COLO668 (cell line): ENCODE measurements at regions not wholly inside any gene's neighbourhood (a gene's known extent, or its start where the extent isn't known, plus 50 kb on each side); places are given as distances from the start of the nearest gene placed in this dataset.

Experiments
- DNase-seq: peaks from one replicate; lab custom pipeline; 2025; ENCODE audit not compliant: unreplicated experiment; lab: John Stamatoyannopoulos, UW

- no peak for DNase-seq
Observed at GRCh38 chr19:31969016-31969415, 376.4 kb upstream of the ZNF507 start.

GRCh38 chr19:31970027-31970461 is 375.4 kb upstream of the ZNF507 start:
- DNase-seq: no peak

GRCh38 chr19:31974290-31974689 is 371.1 kb upstream of the ZNF507 start:
- DNase-seq: no peak

GRCh38 chr19:31974941-31975340 is 370.5 kb upstream of the ZNF507 start:
- DNase-seq: no peak

DNA sequence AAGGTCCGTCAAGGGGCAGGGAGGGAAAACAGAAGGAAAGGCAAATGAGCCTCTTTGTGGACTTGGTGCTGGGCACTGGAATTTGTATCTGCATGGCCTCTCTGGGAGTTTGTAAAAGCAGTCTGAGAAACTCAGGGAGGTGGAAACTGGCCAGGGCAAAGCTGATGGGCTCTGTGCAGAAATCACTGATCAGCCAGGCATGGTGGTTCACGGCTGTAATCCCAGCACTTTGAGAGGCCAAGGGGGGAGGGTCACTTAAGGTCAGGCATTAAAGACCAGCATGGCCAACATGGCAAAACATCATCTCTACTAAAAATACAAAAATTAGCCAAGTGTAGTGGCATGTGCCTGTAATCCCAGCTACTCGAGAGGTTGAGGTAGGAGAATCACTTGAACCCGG is 369.9 kb upstream of the ZNF507 start:
- no peak for DNase-seq

DNA sequence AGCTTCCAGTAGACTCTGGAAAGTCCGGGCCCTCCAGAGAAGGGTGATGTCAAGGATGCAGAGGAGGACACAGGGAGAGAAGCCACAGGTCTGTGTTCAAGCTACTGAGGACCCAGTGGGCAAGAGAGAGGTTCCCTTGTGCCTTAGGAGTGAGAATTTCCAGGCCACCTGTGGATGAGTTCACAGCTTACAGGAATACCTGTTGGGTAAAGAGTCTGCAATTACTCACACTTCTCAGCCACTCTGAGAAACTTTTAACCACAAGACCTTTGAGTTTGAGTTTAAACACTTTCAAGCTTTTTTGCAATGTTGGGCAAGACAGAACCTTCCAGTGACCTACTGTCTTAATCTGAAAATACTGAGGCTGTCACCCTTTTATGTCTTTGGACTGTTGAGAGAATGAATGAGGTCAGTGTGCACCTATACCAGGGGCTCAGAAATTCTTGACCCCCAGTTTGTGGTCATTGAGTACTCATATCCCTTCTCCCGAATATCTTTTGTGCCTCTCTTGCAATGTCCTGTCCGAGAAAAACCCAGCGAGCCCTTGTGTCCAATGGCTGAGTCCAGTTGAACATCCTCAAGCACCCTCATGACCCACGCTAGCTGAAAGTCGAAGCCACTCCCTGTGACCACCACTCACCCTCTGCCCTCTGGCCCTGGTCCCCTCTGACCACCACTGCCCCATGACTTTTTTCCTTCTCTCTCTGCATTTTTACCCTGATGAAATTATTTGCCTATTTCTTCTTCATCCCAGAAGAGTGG is 368.5 kb upstream of the ZNF507 start:
- no peak for DNase-seq

GRCh38 chr19:31979362-31979761 is 366.0 kb upstream of the ZNF507 start:
- DNase-seq: no peak

- no peak for DNase-seq
Observed at GRCh38 chr19:31979949-31980670, 365.3 kb upstream of the ZNF507 start.

DNA sequence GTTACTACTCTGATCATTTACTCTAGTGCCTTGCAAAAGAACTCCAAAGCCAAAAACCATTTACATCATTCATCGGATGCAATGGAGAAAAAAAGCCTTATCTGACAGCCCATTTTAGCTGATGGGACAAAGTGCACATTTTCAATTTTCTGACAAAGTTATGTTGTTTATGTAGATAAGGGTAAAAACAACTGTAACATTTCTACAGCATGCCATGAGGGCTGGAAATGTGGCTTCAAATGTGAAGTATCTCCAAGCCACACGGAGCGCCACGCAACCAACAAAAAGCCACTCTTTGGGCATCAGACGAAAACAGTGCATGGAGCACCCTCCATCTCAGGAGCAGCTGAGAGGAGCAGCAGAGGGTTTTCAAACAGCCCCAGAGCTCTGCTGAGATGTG is 364.6 kb upstream of the ZNF507 start:
- DNase-seq: no peak

GRCh38 chr19:31981545-31981944 is 363.9 kb upstream of the ZNF507 start:
- DNase-seq: no peak

DNA sequence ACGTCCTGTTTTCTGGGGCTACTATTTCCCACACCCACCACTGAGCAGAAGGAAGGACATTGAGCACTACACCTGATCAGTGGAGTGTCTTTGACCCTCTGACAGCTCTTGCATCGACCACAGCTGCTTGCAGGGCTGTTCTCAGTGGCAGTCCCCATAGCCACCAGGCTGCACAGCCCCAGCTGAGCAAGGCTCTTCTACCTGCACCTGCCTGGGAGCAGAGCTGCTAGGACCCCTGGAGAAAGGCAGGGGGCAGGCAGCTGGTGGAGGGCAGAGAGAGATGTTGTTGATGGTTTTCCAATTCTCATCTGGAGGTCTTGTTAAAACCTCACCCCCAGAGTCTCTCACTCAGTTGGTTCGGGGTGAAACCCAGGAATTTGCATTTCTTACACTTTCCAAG is 361.8 kb upstream of the ZNF507 start:
- DNase-seq: no peak

- DNase-seq: no peak
Observed at GRCh38 chr19:31985001-31985605, 360.3 kb upstream of the ZNF507 start.

GRCh38 chr19:31986951-31987350 is 358.5 kb upstream of the ZNF507 start:
- no peak for DNase-seq

DNA sequence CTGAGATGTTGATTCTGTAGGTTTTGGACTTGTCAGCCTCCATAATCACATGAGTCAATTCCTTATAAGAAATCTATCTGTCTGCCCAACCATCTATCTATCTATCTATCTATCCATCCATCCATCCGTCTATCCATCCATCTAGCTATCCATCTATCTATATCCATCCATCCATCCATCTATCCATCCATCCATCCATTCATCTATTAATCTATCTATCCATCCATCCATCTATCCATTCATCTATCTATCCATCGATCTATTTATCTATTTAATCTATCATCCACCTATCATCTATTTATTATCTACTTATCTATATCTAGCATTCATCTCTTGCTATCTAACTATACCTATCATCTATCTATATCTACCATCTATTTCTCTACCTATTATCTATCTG is 357.2 kb upstream of the ZNF507 start:
- DNase-seq: no peak

- DNase-seq: no peak
Observed at GRCh38 chr19:31991984-31992655, 353.3 kb upstream of the ZNF507 start.

GRCh38 chr19:31992750-31993149 is 352.7 kb upstream of the ZNF507 start:
- DNase-seq: no peak

GRCh38 chr19:31995546-31995945 is 349.9 kb upstream of the ZNF507 start:
- DNase-seq: no peak

DNA sequence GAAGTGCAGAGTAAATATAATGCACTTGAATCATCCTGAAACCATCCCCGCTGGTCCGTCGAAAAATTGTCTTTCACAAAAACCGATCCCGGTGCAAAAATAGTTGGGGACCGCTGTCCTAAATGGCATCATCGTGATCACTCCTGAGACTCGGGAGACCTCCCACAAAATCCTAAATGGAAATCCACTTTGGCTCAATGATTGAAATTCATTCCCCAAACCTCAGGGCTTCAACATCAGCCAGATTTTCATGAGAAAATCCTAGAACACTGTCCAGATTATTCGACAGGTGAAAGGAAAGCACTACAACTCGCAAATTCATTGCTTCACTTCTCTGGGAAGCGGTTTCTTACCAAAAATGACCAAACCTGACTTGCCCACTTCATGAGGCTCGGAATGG is 335.3 kb upstream of the ZNF507 start:
- no peak for DNase-seq

GRCh38 chr19:32012206-32012605 is 333.2 kb upstream of the ZNF507 start:
- DNase-seq: no peak

DNA sequence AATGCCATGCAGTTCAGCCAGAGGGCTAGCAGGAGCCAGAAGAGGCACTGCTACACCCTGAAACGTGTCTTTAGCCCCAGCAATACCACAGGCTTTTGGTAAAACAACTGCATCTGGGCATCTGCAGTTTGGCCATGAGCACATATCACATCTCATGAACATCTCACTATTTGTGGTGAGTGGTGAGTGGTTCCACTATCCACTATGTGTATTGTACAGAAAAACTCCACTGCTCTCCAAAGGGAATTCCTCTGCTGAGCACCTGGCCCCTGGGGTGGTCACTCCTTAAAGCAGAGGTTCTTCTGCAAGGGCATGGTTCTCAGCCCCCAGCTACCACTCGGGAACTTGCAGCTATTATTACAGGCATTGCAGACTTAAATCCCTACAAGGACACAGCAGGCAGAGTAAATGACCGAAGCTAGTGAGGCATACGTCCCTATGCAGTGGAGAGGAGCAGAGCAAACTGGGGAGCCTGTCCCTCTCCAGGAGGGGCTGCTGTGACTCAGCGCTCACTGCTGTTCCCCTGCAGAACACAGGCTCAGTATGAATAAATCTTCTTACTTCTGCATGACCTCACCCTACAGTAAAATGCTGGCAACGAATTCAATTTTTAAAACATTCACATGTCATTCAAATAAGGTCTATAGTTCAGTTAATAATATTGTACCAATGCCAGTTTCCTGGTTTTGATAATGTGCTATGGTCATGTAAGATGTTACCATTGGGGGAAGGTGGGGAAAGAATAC is 332.4 kb upstream of the ZNF507 start:
- no peak for DNase-seq
